ELF-1 (cell line): ENCODE measurements at regions not wholly inside any gene's neighbourhood (a gene's known extent, or its start where the extent isn't known, plus 50 kb on each side); places are given as distances from the start of the nearest gene placed in this dataset.

ENCODE experiments used
- DNase-seq: peaks from one replicate; pipeline ENCODE4 v3.0.0-alpha.2; 2016; ENCODE audit warnings: low read depth, low spot score

DNA sequence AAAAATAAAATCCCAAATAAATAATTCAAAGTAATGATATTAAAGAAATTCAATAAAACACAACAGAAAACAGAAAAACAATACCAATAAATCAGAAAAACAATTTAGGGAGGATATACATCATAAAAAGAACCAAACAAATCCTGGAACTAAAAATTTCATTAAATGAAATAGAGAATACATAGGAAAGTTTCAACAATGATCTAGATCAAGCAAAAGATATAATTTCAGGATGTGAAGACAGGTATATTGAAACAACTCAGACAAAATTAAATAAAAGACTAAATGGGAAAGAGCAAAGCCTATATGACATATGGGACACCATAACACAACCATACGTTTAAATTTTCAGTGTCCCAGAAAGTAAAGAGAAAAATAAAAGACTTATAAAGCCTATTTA, 85.1 kb upstream of the GHR start:
- no peak for DNase-seq

DNA sequence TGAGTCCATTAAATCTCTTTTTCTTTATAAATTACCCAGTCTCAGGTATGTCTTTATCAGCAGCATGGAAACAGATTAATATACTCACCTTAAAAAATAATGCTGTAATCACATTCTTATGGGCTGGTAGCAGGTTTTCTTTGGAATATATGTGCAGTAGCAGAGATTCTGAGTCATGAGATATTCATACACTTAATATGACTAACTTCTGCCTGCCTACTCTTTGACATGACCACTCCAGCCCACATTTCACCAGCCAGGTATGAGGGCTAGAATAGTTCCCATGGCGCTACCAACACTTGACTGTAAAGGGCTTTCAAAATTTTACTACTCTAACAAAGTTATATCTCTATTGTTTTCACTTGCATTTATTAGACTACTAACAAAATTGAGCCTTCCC, 74.1 kb upstream of the GHR start:
- no peak for DNase-seq

DNA sequence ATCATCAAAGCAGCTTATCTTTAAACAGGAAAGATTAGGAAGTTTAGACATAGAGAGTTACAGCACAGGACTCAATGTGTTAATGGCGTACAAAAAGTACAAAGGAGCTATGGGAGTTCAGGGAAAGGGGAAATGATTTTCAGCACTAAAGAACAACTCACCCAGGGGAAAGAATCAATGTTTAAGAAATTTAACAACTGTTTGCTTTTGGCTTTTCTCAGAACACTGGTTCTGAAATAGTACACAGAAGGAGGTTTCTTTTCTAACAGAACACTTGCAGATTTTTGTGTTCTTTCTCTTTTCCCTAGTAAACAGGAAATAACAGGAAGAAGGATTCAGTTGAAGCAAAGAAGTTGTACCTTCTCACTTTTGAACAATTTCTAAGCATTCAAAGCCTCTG, 71.3 kb upstream of the GHR start:
- no peak for DNase-seq

DNA sequence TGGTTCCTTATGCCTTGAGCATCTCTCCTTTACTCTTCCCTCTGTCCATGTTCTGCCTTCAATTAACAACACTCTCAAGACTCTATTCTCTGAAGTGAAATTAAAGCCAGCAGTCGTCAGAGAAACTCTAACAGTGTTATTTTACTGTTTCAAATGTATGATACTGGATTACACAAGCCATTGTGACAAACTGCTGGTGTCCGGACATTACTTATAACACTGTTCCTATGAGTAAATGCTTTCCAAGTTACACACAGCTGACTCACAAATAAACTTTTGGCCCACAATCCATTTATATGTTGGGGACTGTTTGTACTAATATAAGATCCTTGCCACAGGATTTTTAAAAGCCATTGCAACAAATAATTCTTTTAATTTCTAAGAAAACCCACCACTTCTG, 63.2 kb upstream of the GHR start:
- DNase-seq = no peak

DNA sequence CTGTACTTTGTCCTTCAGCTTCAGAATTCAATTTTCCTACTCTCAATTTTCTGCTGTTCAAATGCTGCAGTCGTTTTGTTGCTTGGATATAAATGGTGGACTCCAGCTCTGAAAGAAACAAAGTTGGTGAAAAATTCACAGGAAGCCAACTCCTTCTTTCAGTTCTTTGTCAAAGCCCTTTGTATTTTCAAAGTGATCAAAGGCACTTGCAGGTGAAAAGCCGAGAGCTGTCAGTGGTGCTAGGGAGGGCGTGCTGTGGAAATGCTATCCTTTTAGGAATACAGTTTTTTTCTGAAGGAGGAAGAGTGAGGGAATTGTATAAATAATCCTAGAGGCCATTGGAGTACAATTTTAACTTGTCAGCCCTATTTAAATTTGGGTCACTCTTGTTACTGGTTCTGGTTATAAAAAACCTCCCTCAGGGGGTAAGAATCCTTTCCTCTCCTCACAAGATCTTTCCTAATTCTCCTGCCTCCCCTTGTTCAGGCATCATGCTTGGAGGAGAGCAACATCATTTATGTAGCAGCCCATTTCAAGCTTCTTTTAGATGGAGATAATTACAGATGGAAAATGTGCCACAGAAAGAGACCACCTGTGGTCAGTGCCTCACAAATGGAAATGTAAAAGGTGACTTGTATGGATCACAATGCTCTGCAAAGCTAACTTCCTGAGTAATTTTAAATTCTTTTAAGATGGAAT, 62.5 kb upstream of the GHR start:
- DNase-seq = peak; percentile 13

DNA sequence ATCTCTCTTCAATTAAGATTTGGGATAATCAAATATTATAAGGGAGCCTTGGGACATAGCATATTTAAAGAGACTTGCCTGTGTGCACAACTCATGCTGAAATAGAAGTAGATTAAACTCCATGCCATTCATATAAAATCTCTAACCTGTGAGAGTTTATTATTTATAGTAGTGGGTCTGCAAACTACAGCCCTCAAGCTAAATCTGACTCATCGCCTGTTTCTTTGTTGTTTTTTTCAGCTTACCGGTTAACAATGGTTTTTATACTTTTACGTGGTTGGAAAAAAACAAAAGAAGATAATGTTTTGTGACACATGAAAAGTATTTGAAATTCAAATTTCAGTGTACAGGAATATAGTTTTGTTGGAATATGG, 61.9 kb upstream of the GHR start:
- no peak for DNase-seq

DNA sequence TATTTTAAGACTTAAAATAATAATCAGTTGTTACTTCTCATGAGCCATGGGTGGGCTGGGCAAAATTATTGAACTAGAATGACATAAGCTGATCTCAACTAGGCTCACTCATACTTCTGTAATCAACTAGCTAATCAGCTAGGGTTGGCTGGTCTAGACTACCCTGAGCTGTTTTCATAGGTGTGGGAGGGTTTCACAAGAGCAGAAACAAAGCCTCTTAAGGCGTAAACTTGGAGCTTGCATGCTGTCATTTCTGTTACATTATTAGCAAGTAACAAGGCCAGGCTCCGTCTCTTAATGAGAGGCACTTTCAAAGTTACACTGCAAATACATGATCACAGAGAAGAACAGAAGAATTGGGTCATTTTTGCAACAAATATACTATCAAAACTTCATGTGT, 57.2 kb upstream of the GHR start:
- DNase-seq = no peak
